Tibial nerve (tissue), 4 donors: ENCODE measurements at regions not wholly inside any gene's neighbourhood (a gene's known extent, or its start where the extent isn't known, plus 50 kb on each side); places are given as distances from the start of the nearest gene placed in this dataset.
"Not testable (repeated sequence)": the region's sequence is repeated elsewhere in the genome, so short reads cannot be mapped to it uniquely, and the experiment has no call there.

ENCODE experiments used
- DNase-seq, 2 donors: peaks; one replicate each; pipeline ENCODE4 v3.0.0-alpha.2; 2019; ENCODE audit warnings: low spot score in 2 of 2
- H3K27ac ChIP-seq, 4 donors: fragments of 200-600 bp; sonication (generic) in 3 of 4; one replicate each; pipeline ENCODE4 v1.5.1; 2017 to 2019; ENCODE audit warnings: mild to moderate bottlenecking in 1 of 4
- H3K27me3 ChIP-seq, 2 donors: fragments of 200-600 bp; sonication (generic) in 1 of 2; one replicate each; pipeline versions ENCODE4 v1.5.1 to v1.6.0; 2017 to 2019
- H3K36me3 ChIP-seq, 3 donors: fragments of 200-600 bp; sonication (generic); one replicate each; pipeline ENCODE4 v1.5.1; 2018 to 2019
- H3K4me1 ChIP-seq, 4 donors: fragments of 200-600 bp; sonication (generic) in 3 of 4; one replicate each; pipeline ENCODE4 v1.5.1; 2017 to 2019
- H3K4me3 ChIP-seq, 4 donors: fragments of 200-600 bp; sonication (generic) in 3 of 4; one replicate each; pipeline ENCODE4 v1.5.1; 2017 to 2019; ENCODE audit warnings: mild to moderate bottlenecking in 1 of 4, moderate library complexity in 1 of 4
- H3K9me3 ChIP-seq, 4 donors: fragments of 200-600 bp; sonication (generic) in 3 of 4; one replicate each; pipeline ENCODE4 v1.5.1; 2017 to 2019
- CTCF ChIP-seq, 5 experiments: fragments of 200-600 bp in 3 of 5; fragments of 450-650 bp in 2 of 5; sonication (generic) in 3 of 5; IDR thresholded peaks; one replicate each; pipeline ENCODE4 v1.5.1; 2016 to 2019; ENCODE audit warnings: antibody characterized with exemption in 5 of 5, mild to moderate bottlenecking in 3 of 5, moderate library complexity in 2 of 5
- EP300 ChIP-seq, 2 donors: sonication (generic); formaldehyde crosslinking; IDR thresholded peaks; one replicate each; pipeline ENCODE4 v1.6.1; 2017; ENCODE audit warnings: antibody characterized with exemption in 2 of 2, mild to moderate bottlenecking in 1 of 2
- POLR2A ChIP-seq, 2 donors: fragments of 450-650 bp; IDR thresholded peaks; one replicate each; pipeline ENCODE4 v1.6.1; 2017; ENCODE audit warnings: antibody characterized with exemption in 2 of 2, mild to moderate bottlenecking in 2 of 2, moderate library complexity in 2 of 2
- WGBS, 2 donors: methylation state at CpG; one replicate each; pipeline ENCODE4 v1.1.5; 2018; 5-methylcytosine and 5-hydroxymethylcytosine counted together

- H3K4me3 ChIP-seq, result no peak overlapping the region
- DNase-seq, result no peak
- 64 to 78% methylated on average over 6 of the region's 6 CpGs for WGBS, 2 donors
- H3K4me1 ChIP-seq, result no peaks in the 10 kb centered on the region
- H3K36me3 ChIP-seq, result no peaks in the 10 kb centered on the region
- H3K27ac ChIP-seq, result no peak overlapping the region
- TF ChIP-seq EP300 (IDR thresholded peaks at IDR 0.05) (no peak), CTCF (IDR thresholded peaks at IDR 0.05) (no peak), POLR2A (IDR thresholded peaks at IDR 0.05) (no peak)
- no peaks in the 10 kb centered on the region for H3K9me3 ChIP-seq
- no peaks in the 10 kb centered on the region for H3K27me3 ChIP-seq
Observed at GRCh38 chr17:22102177-22102576, 409.9 kb downstream of the KCNJ18 start.

- not testable (repeated sequence) for H3K36me3 ChIP-seq, DNase-seq, H3K4me3 ChIP-seq, H3K4me1 ChIP-seq, H3K27ac ChIP-seq, H3K9me3 ChIP-seq, H3K27me3 ChIP-seq
- WGBS, 2 donors, result 21 to 25% methylated on average over 3 of the region's 3 CpGs
Observed at GRCh38 chr17:22116720-22117119, 424.4 kb downstream of the KCNJ18 start.

- not testable (repeated sequence) for H3K36me3 ChIP-seq, H3K9me3 ChIP-seq, H3K4me1 ChIP-seq, H3K4me3 ChIP-seq, H3K27ac ChIP-seq, DNase-seq, H3K27me3 ChIP-seq
- WGBS, 2 donors, result 59 to 69% methylated on average over 2 of the region's 2 CpGs
Observed at GRCh38 chr17:22117401-22117800, 425.1 kb downstream of the KCNJ18 start.

GRCh38 chr17:22119016-22119415, 426.7 kb downstream of the KCNJ18 start:
- not testable (repeated sequence) for H3K4me1 ChIP-seq, H3K36me3 ChIP-seq, H3K27ac ChIP-seq, H3K27me3 ChIP-seq, DNase-seq, H3K4me3 ChIP-seq, H3K9me3 ChIP-seq
- WGBS, 2 donors, result 78 to 89% methylated on average over 7 of the region's 7 CpGs

GRCh38 chr17:22119751-22120150, 427.4 kb downstream of the KCNJ18 start:
- not testable (repeated sequence) for H3K27me3 ChIP-seq, H3K9me3 ChIP-seq, H3K4me1 ChIP-seq, H3K36me3 ChIP-seq, H3K4me3 ChIP-seq, DNase-seq, H3K27ac ChIP-seq
- 77 to 79% methylated on average over 3 of the region's 3 CpGs for WGBS, 2 donors

- Histone ChIP-seq H3K36me3 (no peaks in the 10 kb centered on the region), H3K4me1 (no peaks in the 10 kb centered on the region), H3K9me3 (no peaks in the 10 kb centered on the region), H3K4me3 (no peak overlapping the region), H3K27ac (no peak overlapping the region), H3K27me3 (no peaks in the 10 kb centered on the region)
- DNase-seq, result no peak
- 37 to 41% methylated on average over 8 of the region's 8 CpGs for WGBS, 2 donors
- TF ChIP-seq POLR2A (IDR thresholded peaks at IDR 0.05) (no peak), CTCF (IDR thresholded peaks at IDR 0.05) (no peak), EP300 (IDR thresholded peaks at IDR 0.05) (no peak)
Observed at GRCh38 chr17:22123536-22124281, 431.4 kb downstream of the KCNJ18 start.

- Histone ChIP-seq H3K4me3 (no peak overlapping the region), H3K9me3 (no peaks in the 10 kb centered on the region), H3K27ac (no peak overlapping the region), H3K27me3 (no peaks in the 10 kb centered on the region), H3K4me1 (no peaks in the 10 kb centered on the region), H3K36me3 (no peaks in the 10 kb centered on the region)
- no peak for DNase-seq
- TF ChIP-seq POLR2A (IDR thresholded peaks at IDR 0.05) (no peak), EP300 (IDR thresholded peaks at IDR 0.05) (no peak), CTCF (IDR thresholded peaks at IDR 0.05) (no peak)
- whole genome bisulfite sequencing, 2 donors, result 68 to 81% methylated on average over 1 of the region's 1 CpG
Observed at GRCh38 chr17:22128171-22128570, 435.8 kb downstream of the KCNJ18 start.
